Adipocyte (in vitro differentiated cells): ENCODE measurements at regions not wholly inside any gene's neighbourhood (a gene's known extent, or its start where the extent isn't known, plus 50 kb on each side); places are given as distances from the start of the nearest gene placed in this dataset.

Source experiments
- DNase-seq: peaks from one replicate; pipeline ENCODE4 v3.0.0-alpha.2; 2015; ENCODE audit warnings: low read depth
- H3K27me3 ChIP-seq: replicated peaks from 2 replicates; pipeline ENCODE4 v1.7.0; 2013; ENCODE audit warnings: mild to moderate bottlenecking, low read length, moderate library complexity; ENCODE audit not compliant: control insufficient read depth, insufficient read depth
- H3K36me3 ChIP-seq: 2 replicates; pipeline ENCODE4 v1.7.0; 2013; ENCODE audit warnings: low read length, mild to moderate bottlenecking, moderate library complexity; ENCODE audit not compliant: control insufficient read depth, insufficient read depth, severe bottlenecking
- H3K4me1 ChIP-seq: 2 replicates; pipeline ENCODE4 v1.7.0; 2013; ENCODE audit warnings: mild to moderate bottlenecking, low read length, moderate library complexity; ENCODE audit not compliant: control insufficient read depth, insufficient read depth
- H3K4me3 ChIP-seq: 2 replicates; pipeline ENCODE4 v1.7.0; 2013; ENCODE audit warnings: mild to moderate bottlenecking, low read length, moderate library complexity
- H3K9ac ChIP-seq: 2 replicates; pipeline ENCODE4 v1.7.0; 2013; ENCODE audit warnings: mild to moderate bottlenecking, low read length, moderate library complexity
- H3K9me3 ChIP-seq: 2 replicates; pipeline ENCODE4 v1.7.0; 2013; ENCODE audit warnings: mild to moderate bottlenecking, low read length, moderate library complexity; ENCODE audit not compliant: control insufficient read depth

- no peaks in the 10 kb centered on the region for H3K27me3 ChIP-seq
- no peak overlapping the region for H3K4me3 ChIP-seq
- no peak for DNase-seq
- no peaks in the 10 kb centered on the region for H3K4me1 ChIP-seq
- H3K9me3 ChIP-seq = peaks cover 4% of the 10 kb centered on the region
- H3K36me3 ChIP-seq = no peaks in the 10 kb centered on the region
- no peak overlapping the region for H3K9ac ChIP-seq
Measured at GRCh38 chr6:18314317-18314997, 50.1 kb upstream of the DEK start.
